GM19372 (cell line): ENCODE measurements at regions not wholly inside any gene's neighbourhood (a gene's known extent, or its start where the extent isn't known, plus 50 kb on each side); places are given as distances from the start of the nearest gene placed in this dataset.
"Not testable (repeated sequence)": the region's sequence is repeated elsewhere in the genome, so short reads cannot be mapped to it uniquely, and the experiment has no call there.

Experiments
- ATAC-seq: cut with Tn5 transposase; IDR thresholded peaks from one replicate; pipeline ENCODE4 v1.9.1; 2021; ENCODE audit warnings: mild to moderate bottlenecking, low read depth, moderate library complexity; ENCODE audit not compliant: unreplicated experiment

GRCh38 chr4:160716551-160716950 is 1447.2 kb downstream of the FSTL5 start:
- no peak for ATAC-seq

GRCh38 chr4:160717848-160718247 is 1446.0 kb downstream of the FSTL5 start:
- ATAC-seq: no peak

- no peak for ATAC-seq
Measured at GRCh38 chr4:160724063-160724462, 1439.7 kb downstream of the FSTL5 start.

GRCh38 chr4:160745126-160745525 is 1418.7 kb downstream of the FSTL5 start:
- no peak for ATAC-seq

GRCh38 chr4:160746585-160746984 is 1417.2 kb downstream of the FSTL5 start:
- not testable (repeated sequence) for ATAC-seq

- ATAC-seq: no peak
Measured at GRCh38 chr4:160772668-160773067, 1391.1 kb downstream of the FSTL5 start.

- no peak for ATAC-seq
Measured at GRCh38 chr4:160795216-160795615, 1368.6 kb downstream of the FSTL5 start.

GRCh38 chr4:160808174-160808573 is 1355.6 kb downstream of the FSTL5 start:
- ATAC-seq: no peak

GRCh38 chr4:160809576-160809975 is 1354.2 kb downstream of the FSTL5 start:
- ATAC-seq: no peak

GRCh38 chr4:160810424-160810823 is 1353.4 kb downstream of the FSTL5 start:
- no peak for ATAC-seq

- no peak for ATAC-seq
Measured at GRCh38 chr4:160810941-160811340, 1352.9 kb downstream of the FSTL5 start.

GRCh38 chr4:160811956-160812355 is 1351.8 kb downstream of the FSTL5 start:
- ATAC-seq: no peak

- no peak for ATAC-seq
Measured at GRCh38 chr4:160814726-160815125, 1349.1 kb downstream of the FSTL5 start.

GRCh38 chr4:160818571-160818970 is 1345.2 kb downstream of the FSTL5 start:
- no peak for ATAC-seq

GRCh38 chr4:160819791-160820190 is 1344.0 kb downstream of the FSTL5 start:
- ATAC-seq: no peak

GRCh38 chr4:160824481-160824880 is 1339.3 kb downstream of the FSTL5 start:
- ATAC-seq: no peak

- ATAC-seq: no peak
Measured at GRCh38 chr4:160825644-160826338, 1338.0 kb downstream of the FSTL5 start.

GRCh38 chr4:160826339-160826679 is 1337.5 kb downstream of the FSTL5 start:
- no peak for ATAC-seq

- no peak for ATAC-seq
Measured at GRCh38 chr4:160831165-160831922, 1332.5 kb downstream of the FSTL5 start.

GRCh38 chr4:160835789-160836188 is 1328.0 kb downstream of the FSTL5 start:
- no peak for ATAC-seq

- ATAC-seq: no peak
Measured at GRCh38 chr4:160836431-160836830, 1327.4 kb downstream of the FSTL5 start.

GRCh38 chr4:160846121-160846520 is 1317.7 kb downstream of the FSTL5 start:
- no peak for ATAC-seq
